ENCODE measurements at regions not wholly inside any gene's neighbourhood (a gene's known extent, or its start where the extent isn't known, plus 50 kb on each side); places are given as distances from the start of the nearest gene placed in this dataset.
A peak's percentile ranks its signal among the peaks of the same experiment; 100 is the strongest.

DNA sequence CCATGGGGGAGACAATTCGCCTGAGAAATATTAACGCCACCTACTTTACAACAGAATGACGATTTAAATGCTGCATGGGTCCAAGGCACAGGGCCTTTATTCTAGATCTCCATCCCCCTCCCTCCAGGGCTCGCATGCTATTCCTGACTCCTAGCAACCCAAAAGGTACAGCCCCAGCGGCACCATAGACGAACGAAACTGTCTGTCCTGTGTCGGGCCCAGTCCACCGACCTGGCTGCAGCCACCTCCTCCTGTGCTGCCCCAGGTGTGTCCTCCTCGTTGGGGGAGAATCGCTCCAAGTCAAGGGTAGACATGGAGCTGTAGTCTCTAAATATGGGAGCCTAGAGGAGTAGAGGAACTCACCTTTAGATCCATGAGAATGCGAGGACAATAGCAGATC is 196.5 kb downstream of the TOMM20 start:
- no peak for DNase-seq

DNA sequence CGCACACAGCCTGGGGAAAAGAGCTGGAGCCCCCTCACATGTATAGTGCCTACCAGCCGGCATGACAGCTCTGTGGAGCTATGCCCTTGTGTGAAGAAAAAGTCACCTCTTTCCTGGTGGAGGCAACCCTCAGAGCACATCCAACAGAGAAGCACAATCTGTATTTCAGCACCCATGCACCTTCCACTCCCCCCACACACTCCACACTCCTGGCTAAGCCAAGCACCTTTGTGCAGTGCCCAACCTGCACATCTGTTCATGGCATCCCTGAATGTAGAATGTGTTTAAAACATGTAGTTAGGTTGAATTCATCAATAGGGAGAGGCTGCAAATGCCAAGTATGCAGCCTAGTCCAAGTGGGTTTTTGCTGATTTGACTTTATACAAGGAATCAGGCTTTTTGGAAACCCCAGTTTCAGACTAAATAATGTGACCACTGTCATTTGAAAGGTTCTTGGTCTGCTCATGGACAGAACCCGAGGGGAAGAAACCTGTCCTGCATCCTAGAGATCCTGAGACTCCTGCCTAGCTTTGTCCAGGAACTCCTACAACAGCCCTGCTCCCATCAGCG is 197.1 kb downstream of the TOMM20 start:
- DNase-seq, result no peak

DNA sequence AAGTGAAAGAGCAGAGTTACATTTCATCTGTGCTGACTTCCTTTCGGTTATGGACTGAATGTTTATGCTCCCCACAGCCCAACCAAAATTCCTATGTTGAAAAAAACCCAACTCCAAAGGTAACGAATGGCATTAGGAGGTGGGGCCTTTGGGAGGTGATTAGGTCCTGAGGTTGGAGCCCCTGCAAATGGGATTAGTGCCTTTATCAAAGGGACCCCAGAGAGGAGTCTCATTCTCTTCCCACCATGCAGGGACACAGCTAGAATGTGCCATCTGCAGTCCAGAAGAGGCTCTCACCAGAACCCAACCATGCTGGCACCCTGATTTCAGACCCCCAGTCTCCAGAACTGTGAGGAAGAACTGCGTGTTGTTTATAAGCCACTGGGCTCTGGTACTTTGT is 199.3 kb downstream of the TOMM20 start:
- no peak for DNase-seq

DNA sequence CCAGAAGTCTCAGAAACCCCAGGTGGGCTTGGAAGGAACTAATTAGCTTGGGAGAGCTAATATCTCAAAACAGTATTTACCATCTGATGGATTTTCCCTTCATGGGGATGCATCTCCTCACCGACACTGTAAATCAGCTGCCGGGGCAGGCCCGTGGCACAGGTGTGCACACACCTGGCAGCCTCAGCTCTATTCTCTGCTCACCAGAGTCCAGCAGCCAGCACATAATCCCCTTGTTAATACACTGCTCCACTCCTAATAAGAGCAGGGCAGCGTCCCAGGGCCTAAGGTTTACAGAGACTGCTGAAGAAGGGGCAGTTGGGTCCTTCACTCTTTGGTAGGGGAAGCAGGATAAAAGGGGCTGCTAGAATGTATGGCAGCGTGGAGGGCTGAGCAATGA is 200.0 kb downstream of the TOMM20 start:
- no peak for DNase-seq

DNA sequence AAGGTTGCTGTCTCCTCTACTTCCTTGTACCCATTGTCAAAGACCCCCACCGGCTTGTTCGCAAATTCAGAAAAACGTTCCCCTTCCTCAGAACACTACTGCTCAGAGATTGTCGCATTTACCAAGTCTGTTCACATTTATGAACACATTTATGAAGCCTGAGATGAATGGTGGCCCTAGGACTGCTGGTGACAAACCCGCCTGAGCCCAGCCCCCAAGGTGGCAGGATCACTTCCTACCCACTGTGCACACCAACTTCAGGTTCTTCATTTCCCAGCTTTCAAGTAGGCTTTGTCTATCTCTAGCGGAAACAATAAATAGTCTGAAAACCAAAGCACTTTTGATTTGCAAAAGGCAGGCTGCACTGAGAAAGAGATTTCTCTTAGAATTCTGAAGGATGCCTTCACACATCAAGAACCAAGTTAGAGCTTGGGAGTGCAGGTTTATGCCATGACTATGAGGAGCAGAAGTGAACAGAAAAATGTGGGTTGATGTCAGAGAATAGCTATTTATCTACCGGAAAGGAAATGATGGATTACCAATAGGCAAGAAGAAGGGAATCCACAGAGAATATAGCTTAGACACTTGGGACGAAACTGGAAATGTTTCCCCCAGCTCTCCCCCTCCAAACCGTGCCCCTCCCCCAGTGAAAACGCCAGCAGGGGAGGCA is 200.5 kb downstream of the TOMM20 start:
- DNase-seq, result no peak

DNA sequence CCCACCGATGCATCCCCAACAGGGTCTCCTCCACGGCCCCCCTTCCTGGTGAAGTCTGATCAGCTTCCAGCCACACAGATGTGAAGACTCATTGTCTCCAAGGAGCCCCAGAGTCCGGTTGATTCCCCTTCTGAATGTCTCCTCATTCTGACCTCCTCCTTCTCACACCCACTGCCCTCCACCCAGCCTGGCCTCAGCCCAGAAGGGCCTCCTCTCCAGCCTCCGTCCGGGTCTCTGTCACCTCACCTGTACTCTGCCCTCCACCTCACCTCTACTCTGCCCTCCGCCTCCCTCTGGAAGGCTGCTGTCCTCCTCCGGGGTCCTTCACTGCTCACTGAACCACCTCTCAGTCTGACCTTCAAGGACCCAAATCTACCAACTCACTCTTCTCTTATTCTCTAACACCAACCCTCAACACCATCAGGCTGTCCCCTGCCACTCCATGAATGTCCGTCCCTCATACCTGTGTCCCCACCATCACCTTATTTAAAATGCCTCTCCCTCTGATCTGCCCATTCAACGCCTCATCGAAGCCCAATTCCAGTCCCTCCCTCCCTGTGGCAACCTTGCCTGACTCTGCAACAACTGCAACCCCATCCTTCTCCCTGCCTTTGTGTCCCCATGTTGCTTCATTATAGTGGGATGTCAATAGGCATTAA is 201.2 kb downstream of the TOMM20 start:
- no peak for DNase-seq

DNA sequence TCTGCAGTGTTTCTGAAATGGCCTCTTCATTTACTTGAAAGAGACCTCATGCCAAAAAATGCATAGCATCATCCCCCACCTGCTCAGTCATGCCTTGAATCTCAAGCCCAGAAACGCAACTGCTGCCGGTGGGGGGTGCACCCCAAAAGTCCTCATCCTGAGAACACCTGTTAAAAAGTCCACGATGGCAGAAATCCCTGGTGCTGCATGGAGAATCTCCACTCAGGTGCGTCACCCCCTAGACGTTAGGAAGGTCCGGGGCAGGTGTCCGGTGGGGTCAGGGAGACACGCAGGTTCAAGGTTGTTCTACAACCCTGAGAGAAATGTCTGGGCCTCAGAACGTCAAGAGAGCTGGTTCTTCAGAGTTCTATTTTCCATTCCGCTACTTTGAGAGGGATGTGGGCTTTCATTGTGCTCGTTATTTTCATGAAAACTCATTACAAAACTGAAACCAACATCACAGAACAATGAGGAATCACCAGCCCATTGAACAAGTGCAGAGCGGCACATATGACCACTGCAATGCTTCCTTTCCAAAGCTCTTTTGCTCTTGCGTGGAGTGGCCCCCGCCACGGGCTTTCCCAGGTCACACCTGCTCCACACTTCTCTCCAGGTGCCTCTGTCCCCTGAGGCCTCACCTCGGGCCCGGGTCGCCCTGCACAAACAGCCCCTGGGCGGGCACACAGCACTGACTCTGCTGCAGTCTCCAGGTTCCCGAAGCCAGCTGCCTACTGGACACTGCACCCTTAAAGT is 201.9 kb downstream of the TOMM20 start:
- DNase-seq, result peak; percentile 43

DNA sequence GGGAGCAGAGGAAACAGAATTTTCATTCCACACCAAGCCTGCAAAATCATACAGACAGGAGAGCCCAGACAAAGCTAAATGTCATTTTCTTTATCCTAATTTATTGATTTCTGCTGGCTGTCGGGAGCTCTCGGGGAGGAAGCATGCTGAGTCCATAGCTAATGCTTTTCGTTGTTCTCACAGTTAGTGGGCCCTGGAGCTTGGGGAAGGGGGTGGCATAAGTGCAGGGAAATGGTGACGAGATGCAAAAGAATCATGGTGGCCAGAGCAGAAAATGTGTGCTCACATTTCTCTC is 202.4 kb downstream of the TOMM20 start:
- DNase-seq, result no peak

DNA sequence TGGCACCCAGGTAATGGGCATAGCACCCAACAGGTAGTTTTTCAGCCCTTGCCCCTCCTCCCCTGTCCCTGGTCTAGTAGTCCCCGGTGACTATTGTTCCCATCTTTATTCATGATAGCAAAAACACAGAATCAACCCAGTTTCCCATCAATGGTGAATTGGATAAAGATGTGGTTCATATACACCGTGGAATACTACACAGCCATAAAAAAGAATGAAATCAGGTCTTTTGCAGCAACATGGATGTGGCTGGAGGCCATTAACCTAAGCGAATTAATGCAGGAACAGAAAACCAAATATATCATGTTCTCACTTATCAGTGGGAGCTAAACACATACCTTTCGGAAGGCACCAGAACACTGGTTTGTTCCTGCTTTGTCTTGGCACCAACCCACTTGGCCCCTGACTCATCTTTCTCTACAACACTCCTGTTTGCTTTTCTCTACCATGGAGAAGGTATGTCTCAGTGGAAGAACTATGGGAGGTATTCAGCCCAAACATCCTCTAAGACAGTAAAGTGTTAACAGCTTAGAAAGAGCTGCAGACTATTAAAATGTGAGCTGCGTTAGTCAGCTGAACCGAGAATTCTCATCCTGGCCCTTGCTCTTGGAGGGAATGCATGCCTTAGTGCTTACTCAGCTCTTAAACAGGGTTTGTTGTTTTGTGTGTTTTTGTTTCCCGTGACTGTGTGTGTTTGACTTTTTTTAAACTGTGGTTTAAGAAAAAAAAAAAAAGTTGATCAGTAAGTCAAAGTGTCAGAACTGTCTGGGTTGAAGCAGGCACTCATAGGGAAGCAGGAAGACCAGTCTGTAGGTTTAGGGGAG is 203.0 kb downstream of the TOMM20 start:
- no peak for DNase-seq

DNA sequence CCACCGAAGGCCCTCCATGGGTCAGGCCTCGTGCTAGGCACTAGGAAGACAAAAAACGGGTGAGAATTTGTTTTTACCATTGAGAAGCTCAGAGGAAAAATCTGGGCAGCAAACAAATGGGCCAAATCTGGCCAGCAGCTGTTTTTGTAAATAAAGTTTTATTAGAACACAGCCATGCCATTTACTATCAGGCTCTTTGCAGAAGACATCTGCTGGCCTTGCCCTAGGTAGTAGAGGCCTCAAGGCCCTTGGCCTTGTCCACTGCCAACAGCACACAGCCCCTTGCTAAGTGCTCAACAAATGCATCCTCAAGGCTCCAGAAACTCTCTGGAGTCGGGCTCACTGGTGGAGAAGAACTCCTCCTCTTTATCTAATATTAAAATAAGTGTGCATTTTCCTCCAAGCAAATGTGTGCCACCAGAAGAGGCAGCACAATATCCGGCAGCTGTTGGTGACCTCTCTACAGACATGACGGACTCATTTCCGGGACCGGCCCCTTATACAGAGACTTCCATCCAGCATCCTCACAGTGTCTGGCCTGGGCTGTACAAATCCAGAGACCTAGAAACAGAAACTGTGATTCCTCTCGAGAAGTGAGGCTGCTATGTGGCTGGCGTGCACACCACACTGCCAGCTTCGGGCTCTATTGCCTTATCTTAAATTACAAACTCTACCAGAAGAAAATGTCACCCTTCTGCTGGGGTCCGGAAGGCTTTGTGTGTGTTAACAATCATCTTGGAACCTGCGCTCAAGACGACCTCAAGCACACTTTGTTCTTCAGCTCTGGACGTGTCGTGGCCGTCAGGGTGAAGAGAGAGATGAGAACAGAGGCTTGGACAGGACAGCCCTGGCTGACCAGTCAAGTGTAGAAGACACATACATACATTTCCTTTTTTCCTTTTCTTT is 203.9 kb downstream of the TOMM20 start:
- DNase-seq, result no peak

DNA sequence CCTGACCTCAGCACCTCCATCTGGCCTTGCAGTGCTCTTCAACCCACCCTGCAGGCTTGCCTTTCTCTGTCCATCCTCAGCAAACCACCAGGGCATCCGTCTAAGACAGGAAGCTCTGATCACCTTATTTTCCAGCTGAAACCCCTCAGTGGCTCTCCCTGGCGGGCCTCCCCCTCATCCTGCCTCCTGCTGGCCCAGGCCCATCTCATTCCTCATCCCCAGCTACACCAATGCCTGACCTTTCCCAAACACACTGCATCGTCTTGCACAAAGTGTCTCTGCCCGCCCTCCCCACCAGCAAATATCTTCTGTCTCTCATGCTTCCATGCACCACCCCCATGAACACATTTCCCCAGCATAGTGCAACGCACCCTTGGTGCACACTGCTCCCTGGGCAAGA is 205.0 kb downstream of the TOMM20 start:
- no peak for DNase-seq

DNA sequence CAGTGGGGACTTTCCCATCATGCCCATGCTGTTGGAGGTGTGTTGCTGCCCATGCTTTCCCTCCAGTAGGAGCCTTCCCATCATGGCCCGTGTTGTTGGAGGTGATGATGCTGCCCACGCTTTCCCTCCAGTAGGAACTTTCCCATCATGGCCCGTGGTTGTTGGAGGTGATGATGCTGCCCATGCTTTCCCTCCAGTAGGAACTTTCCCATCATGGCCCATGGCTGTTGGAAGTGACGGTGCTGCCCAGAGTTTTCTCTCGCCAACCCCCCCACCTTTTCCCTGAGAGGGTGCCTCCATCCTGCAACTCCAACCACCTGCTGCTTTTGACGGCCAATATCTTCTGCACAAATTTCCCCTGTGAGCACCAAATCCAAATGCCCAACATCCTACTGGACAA is 205.7 kb downstream of the TOMM20 start:
- no peak for DNase-seq

DNA sequence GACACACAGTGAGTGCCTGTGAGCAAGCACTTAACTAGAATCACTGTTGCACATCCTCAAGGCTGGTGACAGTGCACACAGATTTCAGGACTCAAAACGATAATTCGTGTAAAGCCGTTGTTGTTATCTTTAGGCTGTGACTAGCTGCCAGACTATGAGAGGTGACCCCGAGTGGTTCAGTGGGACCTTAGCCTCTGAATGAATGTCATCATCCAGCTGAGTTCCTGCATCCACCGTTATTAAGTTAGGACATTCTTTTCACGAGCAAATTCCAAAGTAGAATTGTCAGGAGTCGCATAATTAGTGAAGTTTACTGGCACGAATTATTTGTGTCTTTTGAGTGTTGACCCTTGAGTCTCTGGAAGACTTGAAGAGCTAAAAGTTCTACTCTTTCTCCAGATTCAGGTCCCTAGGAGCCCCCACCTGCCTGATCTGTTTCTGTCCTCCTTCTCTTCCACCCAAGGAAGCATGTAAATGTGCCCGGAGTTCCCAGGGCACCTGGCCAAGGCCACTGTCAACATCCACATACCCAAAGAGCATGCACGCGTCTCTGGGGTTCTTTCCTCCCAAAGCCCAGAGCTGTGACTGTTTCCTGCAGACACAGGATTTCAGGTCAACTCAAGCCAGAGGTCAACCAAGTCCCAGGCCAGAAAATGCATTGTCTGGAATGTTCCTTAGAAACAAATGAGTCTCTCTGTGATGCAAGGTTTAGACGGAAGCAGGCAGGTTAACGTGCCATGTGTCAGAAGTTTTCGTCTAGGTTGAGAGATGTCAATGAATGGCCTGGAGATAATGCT is 207.2 kb downstream of the TOMM20 start:
- DNase-seq, result no peak

DNA sequence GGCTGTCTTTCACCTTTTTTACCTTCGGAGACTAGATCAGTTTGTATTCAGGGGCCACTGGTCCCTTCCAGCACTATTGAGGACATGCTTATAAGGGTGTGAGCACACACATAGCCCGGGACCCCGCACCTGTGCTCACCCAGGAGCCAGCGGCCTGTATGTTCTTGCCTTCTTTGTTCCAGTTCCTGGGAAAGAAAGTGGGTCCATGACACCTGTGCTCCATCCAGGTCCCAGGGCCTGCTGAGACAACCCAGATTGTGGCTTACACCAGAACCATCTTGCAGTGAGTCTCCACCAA is 207.8 kb downstream of the TOMM20 start:
- no peak for DNase-seq

DNA sequence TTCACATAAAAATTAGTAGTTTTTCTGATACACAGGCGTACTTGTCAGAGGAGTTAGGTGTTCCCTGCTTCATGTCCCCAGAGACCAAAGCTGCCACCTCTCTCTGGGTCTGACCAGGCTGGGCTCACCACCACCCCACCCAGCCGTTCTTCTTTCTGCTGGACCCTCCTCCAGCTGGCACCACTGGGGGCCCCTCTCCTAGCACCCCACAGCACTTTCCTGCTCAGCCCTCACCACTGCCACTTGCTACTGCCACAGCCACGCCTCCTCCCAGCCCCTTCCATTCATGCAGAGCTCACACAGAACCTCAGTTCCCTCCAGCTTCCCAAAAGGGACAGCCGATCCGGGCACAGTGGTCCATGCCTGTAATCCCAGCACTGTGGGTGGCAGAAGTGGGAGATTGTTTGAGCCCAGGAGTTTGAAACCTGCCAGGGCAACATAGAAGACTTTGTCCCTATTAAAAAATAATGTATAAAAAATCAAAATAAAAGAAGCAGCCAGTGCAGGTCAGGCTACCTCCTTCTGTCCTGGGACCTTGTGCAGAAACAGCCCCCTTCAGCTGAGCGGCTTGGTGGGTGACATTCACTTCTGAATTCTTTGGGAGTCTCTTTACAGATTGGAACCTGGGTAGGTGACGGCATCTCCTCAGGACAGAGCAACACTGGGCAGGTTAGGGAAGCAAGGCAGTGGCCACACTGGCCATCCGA is 208.3 kb downstream of the TOMM20 start:
- DNase-seq, result no peak

DNA sequence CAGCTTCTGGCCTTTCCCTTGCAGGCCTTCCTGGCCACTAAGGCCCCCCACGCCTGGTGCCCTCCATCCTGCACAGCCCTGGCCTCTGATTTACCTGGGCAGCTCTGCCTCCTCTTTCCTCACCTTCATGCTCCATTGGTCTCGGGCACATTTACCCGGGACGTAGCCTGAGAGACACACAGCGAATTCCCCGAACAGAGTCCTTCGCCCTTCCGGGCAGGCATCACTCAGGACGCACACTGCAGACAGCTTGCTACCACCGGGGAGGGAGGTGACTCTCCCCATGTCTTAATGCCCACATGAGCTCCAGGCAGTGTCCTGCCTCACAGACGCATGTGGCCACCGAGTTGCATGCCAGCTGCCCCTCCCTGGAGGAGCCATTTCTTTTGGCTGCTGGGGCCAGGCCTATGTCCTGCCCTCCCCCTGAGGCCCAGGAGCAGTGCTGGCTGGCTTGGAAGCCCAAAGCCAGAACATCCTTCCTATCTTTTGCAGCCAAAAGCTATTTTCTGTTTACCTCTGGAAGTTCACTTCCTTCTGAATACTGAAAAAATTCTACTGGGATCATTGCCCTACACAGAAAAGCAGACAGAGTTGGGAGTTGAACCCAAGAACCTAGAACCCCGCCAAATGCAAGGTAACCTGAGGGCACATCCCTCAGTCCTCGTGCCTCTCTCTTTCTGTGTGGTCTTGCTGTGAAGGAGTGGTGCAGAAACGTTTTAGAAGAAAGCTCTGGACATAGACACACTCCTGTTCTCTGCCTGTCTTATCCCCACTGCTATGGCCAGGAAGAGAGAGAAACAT is 209.5 kb downstream of the TOMM20 start:
- no peak for DNase-seq

DNA sequence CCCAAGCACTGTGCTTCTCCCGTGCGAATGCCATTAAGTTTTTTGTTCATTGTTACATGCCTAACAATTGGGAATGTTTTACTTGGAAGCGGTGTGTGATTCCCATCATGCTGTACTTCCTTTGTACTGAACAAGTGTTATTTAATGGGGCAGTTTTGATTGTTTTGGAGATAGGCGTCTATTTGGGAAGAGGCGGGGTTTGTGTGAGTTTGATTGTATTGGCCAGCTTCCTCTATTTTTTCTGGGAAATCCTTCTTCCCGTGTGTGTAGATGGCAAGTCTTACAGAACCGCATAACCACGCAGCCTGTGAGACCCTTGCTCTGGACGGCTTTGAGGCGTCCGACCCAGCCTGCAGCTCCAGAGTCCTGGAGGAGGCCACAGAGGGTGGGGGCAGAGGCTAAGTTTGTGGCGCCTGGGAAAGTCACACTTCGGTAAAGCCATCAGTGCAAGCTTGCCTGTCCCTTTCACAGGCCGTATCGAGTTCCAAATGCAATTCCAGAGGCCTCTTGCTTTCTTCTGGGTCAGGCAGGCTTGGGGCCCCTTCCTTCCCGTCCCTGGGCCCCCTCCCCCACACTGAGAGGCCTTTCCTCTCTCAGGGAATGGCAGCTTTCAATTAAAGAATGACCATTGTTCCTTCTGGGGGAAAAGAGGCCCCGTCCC is 210.3 kb downstream of the TOMM20 start:
- DNase-seq, result no peak

DNA sequence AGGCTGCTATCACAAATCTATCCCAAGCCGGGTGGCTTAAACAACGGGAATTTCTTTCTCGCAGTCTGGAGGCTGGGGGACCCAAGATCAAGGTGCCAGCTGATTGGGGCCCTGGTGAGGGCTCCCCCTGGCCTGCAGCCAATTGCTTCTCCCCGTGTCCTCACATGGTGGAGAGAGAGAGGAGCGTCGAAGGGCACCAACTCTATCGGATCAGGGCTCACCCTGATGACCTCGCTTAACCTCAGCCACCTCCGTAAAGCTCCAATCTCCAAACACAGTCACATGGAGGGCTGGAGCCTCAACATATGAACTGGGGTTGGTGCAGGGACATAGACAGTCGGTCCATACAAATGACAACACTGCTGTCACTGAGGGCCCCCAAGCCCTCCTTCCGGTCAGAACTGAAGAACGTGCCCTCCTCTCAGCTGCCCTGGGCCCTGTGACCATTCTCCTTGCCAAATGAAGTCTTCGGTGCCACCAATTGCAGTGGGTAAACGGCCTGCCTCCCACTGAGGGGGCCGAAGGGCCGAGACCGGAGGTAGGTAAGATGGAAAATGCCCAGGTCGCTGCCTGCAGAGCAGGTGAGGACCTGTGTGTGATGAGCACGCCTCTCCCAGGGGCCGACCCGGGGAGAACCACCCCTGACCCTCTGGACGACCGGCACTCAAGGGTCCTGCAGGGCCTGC is 211.0 kb downstream of the TOMM20 start:
- DNase-seq, result no peak

DNA sequence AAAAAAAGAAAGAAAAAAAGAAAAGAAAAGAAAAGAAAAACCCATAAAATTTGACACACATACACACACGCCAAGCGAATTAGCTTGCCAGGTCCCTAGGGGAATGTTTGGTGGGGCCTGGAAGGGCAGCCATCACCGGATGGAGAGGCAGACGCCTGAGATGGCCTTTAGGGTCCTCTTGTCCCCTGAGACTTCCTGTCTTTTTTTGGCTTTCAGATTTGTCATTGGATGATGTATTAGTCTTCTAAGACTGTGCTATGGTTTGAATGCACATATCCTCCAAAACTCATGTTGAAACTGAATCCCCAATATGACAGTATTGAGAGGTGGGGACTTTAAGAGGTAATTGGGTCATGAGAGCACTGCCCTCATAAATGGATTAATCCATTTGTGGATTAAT is 211.8 kb downstream of the TOMM20 start:
- no peak for DNase-seq

Data from DMS79 (cell line).